NCI-H69 (cell line): ENCODE measurements at regions not wholly inside any gene's neighbourhood (a gene's known extent, or its start where the extent isn't known, plus 50 kb on each side); places are given as distances from the start of the nearest gene placed in this dataset.

ENCODE experiments used
- DNase-seq: peaks from one replicate; lab custom pipeline; 2025; lab: John Stamatoyannopoulos, UW

DNA sequence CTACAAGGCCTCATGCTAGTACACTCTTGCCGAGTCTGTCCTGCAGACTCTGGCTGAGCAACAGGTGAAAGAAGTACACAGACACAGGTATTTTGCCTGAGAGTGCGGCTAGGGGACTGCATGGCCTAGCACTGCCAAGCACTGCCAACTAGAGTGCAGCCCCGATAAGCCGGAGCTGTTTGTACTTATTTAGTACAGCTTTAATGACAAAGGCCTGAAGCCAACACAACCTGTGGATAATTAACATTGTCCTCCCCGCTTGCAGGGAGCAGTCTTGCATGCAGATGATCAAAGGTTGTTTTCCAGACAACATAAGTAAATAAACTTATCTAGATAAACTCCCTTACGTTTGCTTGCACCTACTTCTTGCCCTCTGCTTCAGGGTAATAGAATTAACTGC is 63.7 kb upstream of the MMADHC start:
- no peak for DNase-seq

DNA sequence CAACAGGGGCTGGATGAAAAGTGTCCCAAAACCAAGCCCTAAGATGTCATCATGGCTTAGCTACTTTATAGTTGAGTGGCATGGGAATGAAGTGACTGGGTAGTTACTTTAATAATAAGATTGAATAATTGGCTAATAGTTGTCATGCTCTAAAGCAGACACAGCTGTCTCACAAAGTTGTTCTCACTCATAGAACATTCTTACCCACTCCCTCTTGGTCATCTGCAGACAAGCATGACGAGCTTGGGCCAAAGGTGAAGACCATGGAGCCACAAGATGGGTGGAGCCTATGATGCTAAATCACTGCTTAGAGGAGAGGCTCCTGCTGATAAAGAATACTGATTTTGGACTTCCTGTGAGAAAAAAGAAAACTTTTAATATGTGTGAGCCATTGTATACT is 62.4 kb upstream of the MMADHC start:
- no peak for DNase-seq

DNA sequence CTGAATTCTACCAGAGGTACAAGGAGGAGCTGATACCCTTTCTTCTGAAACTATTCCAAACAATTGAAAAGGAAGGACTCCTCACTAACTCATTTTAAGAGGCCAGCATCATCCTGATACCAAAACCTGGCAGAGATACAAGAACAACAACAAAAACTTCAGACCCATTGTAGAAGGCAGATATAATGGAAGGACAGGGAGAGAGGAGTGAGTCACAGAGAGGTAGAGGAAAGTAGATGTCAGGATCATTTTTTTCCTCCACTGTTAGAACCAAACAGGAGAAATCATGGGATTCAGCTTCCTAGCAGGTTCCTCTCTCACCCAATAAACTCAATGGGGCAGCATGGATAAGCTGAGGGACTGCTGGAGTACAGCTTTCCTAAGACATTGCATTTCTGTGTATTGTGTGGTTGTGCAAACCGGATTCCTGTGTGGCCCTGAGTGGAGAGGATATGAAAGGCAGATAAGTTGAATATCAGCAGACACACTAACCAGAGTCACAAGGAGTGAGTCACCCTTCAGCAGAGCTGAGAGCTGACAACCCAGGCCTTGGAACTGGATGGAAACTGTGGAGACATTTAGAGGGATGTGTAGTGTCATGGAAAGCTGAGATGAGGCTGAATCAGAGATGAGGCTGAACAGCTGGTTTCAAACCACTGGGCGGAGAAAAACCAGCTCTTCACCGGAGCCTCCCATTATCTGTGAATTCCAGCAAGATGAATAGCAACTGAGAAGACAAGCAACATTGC is 60.9 kb upstream of the MMADHC start:
- no peak for DNase-seq

DNA sequence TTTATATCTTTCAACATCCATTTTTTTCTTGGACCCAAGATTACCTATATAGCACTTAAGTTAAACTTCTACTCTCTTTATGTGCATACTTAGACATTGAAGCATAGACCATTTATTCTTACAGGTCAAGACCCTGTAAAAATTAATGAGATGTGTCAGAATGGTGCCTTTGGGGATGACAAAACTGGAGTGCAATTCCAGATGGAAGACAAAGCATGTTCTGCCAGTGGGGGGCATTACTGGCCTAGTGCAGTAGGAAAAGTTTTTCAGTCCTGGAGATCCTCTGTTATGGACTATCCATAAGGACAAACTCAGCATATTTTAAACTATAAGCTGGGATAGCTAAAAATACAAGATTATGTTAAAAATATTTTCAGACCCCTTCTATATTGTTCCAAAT is 57.8 kb upstream of the MMADHC start:
- DNase-seq = peak; percentile 31
